ENCODE measurements at regions not wholly inside any gene's neighbourhood (a gene's known extent, or its start where the extent isn't known, plus 50 kb on each side); places are given as distances from the start of the nearest gene placed in this dataset.

DNA sequence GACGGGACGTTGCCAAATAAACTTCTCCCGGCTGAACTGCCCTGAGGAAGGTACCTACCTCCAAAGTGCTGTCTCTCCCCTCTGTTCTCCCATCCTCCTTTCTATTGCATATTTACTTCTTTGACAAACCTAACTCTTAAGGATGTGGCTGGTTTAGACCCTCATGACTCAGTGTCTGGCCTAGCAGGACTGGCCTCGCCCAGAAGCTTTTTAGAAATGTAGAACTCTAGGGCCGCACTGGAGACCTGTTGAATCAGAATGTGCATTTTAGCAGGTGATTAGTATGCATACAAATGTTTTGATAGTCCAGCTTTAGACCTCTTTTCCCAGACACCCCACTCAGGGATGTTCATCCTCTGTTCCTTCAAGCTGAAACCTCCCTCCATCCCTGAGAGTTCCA is 335.9 kb downstream of the PIK3R1 start:
- DNase-seq (ENCODE audit: low read depth): no peak

DNA sequence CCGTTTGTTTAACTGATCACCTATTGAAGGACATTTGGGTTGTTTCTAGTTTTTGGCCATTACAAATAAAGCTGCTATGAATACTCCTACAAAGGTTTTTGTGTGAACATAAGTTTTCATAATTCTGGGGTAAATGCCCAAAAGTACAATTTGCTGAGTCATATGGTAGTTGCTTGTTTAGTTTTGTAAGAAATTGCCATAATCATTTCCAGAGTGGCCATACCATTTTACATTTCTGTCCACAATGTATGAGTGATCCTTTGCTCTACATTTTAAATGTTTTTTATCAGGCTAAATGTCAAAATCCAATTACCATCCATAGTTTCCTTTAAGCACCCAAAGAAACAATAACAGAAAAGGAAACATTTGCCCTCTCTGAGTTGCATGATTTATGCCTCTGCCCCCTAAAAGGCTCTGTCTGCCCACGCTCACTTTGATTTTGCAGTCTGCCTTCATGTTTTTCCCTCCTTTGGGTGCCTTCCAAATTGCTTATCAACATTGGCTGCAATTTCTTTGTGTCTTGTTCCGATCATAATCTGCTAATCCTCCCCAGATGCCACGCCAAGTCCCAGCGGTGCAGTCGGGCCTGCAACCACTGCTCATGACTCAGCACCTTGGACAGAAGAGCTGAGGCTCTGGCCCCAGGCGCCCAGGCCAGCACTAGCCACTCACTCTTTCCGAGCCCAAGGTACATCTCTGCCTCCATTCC is 339.2 kb downstream of the PIK3R1 start:
- TF ChIP-seq, protein P1, sequence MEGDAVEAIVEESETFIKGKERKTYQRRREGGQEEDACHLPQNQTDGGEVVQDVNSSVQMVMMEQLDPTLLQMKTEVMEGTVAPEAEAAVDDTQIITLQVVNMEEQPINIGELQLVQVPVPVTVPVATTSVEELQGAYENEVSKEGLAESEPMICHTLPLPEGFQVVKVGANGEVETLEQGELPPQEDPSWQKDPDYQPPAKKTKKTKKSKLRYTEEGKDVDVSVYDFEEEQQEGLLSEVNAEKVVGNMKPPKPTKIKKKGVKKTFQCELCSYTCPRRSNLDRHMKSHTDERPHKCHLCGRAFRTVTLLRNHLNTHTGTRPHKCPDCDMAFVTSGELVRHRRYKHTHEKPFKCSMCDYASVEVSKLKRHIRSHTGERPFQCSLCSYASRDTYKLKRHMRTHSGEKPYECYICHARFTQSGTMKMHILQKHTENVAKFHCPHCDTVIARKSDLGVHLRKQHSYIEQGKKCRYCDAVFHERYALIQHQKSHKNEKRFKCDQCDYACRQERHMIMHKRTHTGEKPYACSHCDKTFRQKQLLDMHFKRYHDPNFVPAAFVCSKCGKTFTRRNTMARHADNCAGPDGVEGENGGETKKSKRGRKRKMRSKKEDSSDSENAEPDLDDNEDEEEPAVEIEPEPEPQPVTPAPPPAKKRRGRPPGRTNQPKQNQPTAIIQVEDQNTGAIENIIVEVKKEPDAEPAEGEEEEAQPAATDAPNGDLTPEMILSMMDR (IDR thresholded peaks at IDR 0.05; ENCODE audit: insufficient read depth, low read depth, low read length, missing control alignments): no peak
- DNase-seq (ENCODE audit: low read depth): no peak
- H3K4me3 ChIP-seq (ENCODE audit: low read depth, low read length): no peak overlapping the region

More for the DNA sequence above, 335.9 kb downstream of the PIK3R1 start:
- H3K4me3 ChIP-seq (ENCODE audit: low read depth, low read length): no peak overlapping the region
- TF ChIP-seq, protein P1 (IDR thresholded peaks at IDR 0.05; ENCODE audit: insufficient read depth, low read depth, low read length, missing control alignments): no peak

DNA sequence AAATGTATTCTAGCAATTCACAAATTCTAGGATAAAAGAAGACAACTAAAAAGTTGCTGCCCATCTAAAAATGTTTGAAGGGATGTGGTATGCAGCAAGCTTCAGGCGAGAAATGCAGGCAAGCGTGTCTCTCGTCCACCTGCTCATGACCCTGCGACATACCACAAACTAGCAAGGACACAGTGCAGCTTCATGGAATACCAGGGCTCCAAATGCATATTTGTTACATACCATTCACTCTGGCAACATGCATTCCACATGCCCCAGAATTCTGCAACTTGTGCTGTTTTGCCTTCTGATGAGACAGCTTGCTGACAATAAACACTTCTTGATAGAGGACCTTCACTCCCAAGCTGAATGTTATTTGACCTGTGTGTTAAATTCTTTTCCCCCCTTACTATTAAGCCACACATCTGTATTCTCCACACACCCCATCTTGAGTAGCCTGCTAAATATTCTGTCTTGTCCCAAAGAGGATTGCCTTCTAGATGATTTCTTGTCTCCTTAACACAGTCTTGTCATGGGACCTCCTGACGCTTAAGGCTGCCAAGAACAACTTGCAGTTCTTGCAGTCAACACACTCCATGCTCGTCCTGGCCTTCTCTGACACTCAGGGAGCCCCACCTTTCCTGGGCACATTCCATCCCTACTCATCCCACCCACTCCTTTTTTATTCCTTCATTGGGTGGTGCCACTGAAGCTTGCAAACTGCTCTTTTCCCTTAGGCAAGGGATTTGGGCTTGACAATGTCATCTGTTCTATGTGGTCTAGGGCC is 340.5 kb downstream of the PIK3R1 start:
- H3K4me3 ChIP-seq (ENCODE audit: low read depth, low read length): no peak overlapping the region
- TF ChIP-seq, protein P1 (IDR thresholded peaks at IDR 0.05; ENCODE audit: insufficient read depth, low read depth, low read length, missing control alignments): no peak
- DNase-seq (ENCODE audit: low read depth): no peak

- no peak for DNase-seq (ENCODE audit: low read depth)
- no peak overlapping the region for H3K4me3 ChIP-seq (ENCODE audit: low read depth, low read length)
- TF ChIP-seq, protein P1 (IDR thresholded peaks at IDR 0.05; ENCODE audit: insufficient read depth, low read depth, low read length, missing control alignments): no peak
These were observed 341.8 kb downstream of the PIK3R1 start for GRCh38 chr5:68557162-68557936.

DNA sequence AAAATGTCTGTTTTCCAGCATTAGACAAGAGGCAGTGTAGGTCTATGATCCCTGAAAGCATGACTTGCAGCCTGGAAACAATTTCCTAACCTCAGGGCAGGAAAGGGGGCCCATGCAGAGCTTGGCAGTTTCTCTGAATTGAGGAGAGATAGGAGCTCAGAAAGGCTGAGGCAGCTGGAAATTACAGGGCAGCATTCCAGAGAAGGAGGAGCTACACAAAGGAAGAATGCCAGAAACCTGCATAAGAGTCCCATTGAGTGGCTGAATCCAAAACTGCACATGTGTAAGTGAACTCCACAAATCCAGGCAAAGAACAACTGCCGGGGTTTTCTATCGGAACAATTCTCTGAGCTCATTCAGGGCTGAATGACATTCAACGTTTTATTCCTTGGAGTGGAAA is 346.8 kb downstream of the PIK3R1 start:
- TF ChIP-seq, protein P1 (IDR thresholded peaks at IDR 0.05; ENCODE audit: insufficient read depth, low read depth, low read length, missing control alignments): no peak
- no peak overlapping the region for H3K4me3 ChIP-seq (ENCODE audit: low read depth, low read length)
- DNase-seq (ENCODE audit: low read depth): no peak

GRCh38 chr5:68565427-68565826 is 349.9 kb downstream of the PIK3R1 start:
- TF ChIP-seq, protein P1 (IDR thresholded peaks at IDR 0.05; ENCODE audit: insufficient read depth, low read depth, low read length, missing control alignments): no peak
- no peak overlapping the region for H3K4me3 ChIP-seq (ENCODE audit: low read depth, low read length)
- peak; percentile 78 for DNase-seq (ENCODE audit: low read depth)
